GM18858 (cell line): ENCODE measurements at regions not wholly inside any gene's neighbourhood (a gene's known extent, or its start where the extent isn't known, plus 50 kb on each side); places are given as distances from the start of the nearest gene placed in this dataset.
A peak's percentile ranks its signal among the peaks of the same experiment; 100 is the strongest.
"Not testable (repeated sequence)": the region's sequence is repeated elsewhere in the genome, so short reads cannot be mapped to it uniquely, and the experiment has no call there.

Experiments used
- ATAC-seq: cut with Tn5 transposase; IDR thresholded peaks from one replicate; pipeline ENCODE4 v1.9.1; 2021; ENCODE audit not compliant: unreplicated experiment

- ATAC-seq: not testable (repeated sequence)
These were observed 173.9 kb upstream of the PRSS1 start for GRCh38 chr7:142575351-142575750.

DNA sequence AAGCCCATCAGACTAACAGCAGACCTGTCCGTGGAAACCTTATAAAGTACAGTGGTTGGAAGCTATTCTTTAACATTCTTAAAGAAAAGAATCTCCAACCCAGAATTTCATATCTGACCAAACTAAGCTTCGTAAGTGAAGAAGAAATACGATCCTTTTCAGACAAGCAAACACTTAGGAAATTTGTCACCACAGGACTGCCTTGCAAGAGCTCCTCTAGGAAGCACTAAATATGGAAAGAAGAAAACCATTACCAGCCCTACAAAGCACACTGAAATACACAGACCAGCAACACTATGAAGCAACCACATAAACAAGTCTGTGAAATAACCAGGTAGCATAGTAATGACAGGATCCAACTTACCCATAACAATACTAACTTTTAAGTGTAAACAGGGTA is 177.7 kb upstream of the PRSS1 start:
- ATAC-seq: no peak

GRCh38 chr7:142569851-142570250 is 179.4 kb upstream of the PRSS1 start:
- no peak for ATAC-seq

GRCh38 chr7:142568435-142569097 is 180.7 kb upstream of the PRSS1 start:
- no peak for ATAC-seq

DNA sequence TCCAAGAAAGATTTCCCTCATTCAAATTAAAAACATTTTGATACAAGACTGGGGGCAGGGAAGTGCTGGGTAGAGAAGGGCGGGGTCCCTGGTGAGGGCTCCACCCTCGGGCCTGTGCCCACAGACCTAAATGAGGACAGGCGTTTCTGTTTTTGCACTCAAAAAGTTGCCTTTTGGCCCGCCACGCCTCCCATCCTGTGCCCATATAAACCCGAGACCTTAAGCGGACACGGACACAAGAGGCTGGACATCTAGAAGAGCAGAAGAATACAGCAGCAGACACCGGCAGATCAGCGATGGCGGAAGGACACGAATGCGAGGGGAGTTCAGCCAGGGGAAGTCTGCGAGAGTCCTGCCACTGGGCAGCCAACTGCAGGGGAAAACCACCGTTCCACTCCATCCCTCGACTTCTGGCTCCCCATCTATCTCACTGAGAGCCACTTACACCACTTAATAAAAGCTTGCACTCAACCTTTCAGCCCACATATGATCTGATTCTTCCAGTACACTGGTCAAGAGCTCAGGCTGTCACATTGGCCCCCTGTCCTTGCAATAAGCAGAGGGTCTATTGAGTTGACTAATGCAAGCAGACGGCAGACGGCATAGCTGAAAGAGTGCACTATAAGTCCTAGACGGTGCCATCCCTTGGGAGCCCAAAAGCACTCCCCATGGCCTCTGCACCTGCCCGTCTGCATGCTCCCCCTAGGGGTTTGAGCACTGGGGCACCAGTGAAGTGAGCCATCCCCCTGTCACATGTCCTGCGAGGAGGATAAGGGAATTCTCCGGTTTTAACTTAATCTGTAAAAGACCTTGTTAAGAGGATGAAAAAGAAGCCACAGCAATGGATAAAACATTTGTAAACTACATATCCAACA is 181.8 kb upstream of the PRSS1 start:
- ATAC-seq: no peak

DNA sequence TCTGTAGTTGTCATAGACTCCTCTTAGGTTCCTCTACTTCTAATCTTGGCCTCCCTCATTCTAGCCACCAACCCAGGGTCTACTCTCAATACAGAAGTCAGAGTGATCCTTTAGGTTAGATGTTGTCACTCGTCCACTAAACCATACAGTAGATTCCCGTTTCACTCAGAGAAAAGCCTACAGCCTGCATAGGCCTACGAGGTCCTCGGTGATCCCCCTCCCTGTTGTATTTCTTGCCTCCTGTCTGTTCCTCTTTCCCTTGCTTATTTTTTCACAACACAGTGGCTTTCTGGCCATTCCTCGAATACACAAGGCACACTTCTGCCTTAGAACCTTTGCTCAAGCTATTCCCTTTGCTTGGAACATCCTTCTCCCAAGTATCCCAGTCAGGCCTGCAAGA is 183.0 kb upstream of the PRSS1 start:
- no peak for ATAC-seq

DNA sequence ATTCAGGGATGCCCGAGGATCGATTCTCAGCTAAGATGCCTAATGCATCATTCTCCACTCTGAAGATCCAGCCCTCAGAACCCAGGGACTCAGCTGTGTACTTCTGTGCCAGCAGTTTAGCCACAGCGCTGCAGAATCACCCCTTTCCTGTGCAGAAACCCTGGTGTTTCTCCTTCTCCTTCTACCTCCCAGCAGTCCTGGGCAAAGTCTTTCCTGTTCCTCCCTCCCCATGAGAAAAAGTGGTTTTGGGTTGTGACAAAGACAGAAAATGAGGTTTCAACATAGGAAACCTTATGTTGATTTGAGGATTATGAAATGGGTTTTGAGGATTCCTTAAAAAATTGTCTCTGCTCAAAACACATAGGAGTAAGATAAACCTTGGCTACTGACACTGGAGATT is 185.1 kb upstream of the PRSS1 start:
- ATAC-seq: not testable (repeated sequence)

GRCh38 chr7:142563470-142563869 is 185.8 kb upstream of the PRSS1 start:
- no peak for ATAC-seq

- ATAC-seq: no peak
These were observed 186.6 kb upstream of the PRSS1 start for GRCh38 chr7:142562688-142563087.

GRCh38 chr7:142561396-142561795 is 187.9 kb upstream of the PRSS1 start:
- not testable (repeated sequence) for ATAC-seq

- ATAC-seq: not testable (repeated sequence)
These were observed 188.5 kb upstream of the PRSS1 start for GRCh38 chr7:142560770-142561169.

DNA sequence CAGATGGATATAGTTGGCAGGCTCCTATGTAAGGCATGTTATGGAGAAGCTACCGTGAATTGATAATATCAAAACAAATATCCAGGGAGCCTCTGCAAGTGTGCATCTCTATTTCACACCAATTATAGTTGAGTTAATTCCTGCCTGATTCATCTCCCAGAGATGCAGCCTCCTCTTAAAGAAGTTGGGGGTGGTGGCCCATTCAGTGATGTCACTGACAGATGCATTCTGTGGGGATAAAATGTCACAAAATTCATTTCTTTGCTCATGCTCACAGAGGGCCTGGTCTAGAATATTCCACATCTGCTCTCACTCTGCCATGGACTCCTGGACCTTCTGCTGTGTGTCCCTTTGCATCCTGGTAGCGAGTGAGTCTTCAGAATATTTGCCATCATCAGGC is 189.1 kb upstream of the PRSS1 start:
- ATAC-seq: no peak

GRCh38 chr7:142557971-142558582 is 191.2 kb upstream of the PRSS1 start:
- ATAC-seq: peak; percentile 91

- ATAC-seq: no peak
These were observed 192.5 kb upstream of the PRSS1 start for GRCh38 chr7:142556740-142557139.

DNA sequence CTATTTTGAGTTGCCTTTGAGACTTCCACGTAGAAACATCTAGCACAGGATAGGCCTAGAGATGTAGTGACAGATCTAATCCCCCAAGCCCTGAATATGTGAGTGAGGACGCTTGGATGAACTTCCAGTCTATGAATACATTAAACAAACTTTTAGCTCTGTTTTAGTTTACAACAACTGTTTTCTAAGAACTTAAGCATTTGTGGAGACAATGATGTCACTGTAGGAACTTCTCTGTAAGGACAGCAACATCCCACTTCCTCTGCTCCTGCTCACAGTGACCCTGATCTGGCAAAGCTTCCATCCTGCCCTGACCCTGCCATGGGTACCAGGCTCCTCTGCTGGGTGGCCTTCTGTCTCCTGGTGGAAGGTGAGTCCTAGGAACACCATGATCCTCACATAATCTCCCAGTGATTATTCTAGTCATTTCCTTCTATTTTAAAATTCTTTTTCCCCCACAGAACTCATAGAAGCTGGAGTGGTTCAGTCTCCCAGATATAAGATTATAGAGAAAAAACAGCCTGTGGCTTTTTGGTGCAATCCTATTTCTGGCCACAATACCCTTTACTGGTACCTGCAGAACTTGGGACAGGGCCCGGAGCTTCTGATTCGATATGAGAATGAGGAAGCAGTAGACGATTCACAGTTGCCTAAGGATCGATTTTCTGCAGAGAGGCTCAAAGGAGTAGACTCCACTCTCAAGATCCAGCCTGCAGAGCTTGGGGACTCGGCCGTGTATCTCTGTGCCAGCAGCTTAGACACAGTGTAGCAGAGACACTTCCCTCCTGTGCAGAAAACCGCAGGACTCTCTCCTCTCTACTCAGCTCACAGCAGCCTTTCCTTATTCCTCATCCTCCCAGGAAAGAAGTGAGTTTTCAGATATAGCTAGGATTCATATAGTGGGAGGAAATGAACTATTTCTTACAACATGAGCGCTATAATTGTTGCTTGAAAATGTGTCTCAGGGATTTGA is 194.4 kb upstream of the PRSS1 start:
- no peak for ATAC-seq

- ATAC-seq: no peak
These were observed 196.1 kb upstream of the PRSS1 start for GRCh38 chr7:142553216-142553615.

- no peak for ATAC-seq
These were observed 200.3 kb upstream of the PRSS1 start for GRCh38 chr7:142548978-142549377.

DNA sequence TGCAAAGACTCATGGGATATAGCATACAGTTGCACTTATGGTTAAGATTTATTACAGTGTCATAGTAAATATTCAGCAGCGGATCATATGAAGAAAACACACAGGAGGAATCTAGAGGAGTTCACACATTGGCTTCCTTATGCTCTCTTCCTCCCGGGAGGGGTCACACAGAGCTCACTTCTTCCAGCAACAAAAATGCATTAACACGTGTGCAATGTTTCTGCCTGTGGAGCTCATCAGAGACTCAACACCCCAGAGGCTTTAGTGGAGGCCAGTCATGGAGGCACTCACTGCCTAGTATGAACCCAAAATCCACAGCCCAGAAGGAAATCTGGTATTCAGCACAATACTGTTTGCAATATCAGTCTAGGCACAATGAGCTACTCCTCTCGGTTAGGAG is 202.8 kb upstream of the PRSS1 start:
- no peak for ATAC-seq

DNA sequence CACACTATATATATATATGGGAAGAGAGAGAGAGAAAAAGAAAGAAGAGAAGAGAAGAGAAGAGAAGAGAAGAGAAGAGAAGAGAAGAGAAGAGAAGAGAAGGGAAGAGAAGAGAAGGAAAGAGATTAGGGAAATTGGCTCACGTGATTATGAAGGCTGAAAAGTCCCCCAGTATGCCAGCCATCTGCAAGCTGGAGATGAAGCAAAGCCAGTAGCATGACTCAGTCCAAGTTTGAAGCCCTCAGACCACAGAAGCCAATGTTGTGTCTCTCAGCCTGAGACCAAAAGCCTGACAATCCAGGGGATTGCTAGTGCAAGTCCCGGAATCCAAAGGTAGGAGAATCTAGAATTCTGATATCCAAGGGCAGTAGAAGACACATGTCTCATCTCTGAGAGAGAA is 206.3 kb upstream of the PRSS1 start:
- ATAC-seq: no peak

DNA sequence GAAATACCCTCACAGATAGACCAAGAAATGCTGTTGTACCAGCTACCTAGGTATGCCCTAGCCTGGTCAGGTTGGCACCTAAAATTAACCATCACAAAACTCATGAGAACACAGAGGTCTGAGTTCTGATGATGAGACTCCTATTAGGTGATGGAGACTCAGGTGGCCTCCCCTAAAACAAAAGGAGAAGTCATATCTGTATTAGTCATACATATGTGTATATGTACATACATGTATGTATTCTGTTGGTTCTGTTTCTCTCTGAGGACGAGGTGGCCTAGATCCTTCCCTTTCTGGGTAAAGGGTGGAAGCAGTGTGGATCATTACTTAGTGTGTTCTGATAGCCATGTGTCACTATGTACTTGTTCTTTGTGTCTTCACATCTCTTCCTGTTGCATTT is 207.2 kb upstream of the PRSS1 start:
- ATAC-seq: no peak

DNA sequence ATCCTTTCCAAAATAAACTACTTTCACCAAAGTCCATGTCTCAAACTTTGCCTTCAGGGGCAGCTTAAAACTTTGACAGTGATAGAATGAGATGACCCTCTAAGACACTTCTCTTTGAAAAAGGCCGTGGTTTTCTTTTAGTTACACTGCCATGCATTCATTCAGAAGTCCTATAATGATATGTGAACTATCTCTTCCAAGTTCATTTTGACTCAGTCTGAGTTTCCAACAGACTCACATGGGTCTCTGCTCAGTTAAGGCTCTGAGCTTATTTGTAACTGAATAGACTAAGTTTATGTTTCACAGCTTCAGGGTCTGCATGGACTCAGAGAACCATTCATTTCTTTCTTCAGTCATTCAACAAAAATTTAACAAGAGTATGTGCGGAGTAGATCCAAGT is 208.9 kb upstream of the PRSS1 start:
- ATAC-seq: no peak
